ENCODE measurements at regions not wholly inside any gene's neighbourhood (a gene's known extent, or its start where the extent isn't known, plus 50 kb on each side); places are given as distances from the start of the nearest gene placed in this dataset.
"Not testable (repeated sequence)": the region's sequence is repeated elsewhere in the genome, so short reads cannot be mapped to it uniquely, and the experiment has no call there.

- DNase-seq (ENCODE audit: low read depth in 4 of 4, low spot score in 2 of 4) = no peak
Observed at GRCh38 chr2:90209009-90209408, 1517.5 kb downstream of the RPIA start.

GRCh38 chr2:90209806-90210205 is 1518.3 kb downstream of the RPIA start:
- DNase-seq (ENCODE audit: low read depth in 4 of 4, low spot score in 2 of 4) = no peak

DNA sequence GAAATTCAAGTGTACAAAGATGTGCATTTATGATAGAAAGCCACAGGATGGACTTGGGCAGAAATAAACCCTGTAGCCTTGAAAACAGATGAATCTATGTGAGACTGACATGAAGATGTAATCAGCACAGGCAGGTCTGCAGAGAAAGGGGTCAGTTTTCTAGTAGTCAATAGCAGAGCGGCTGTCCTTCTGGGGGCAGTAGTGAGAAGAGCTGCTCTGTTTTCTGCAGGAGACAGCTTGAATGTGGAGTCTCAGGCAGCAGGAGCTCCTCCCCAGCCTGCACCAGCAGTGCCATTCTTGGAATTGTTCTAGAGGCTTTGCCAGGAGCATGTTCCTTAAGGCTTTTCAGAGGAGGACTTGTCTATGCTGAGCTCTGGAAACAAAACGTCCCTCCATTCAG is 1524.4 kb downstream of the RPIA start:
- not testable (repeated sequence) for DNase-seq (ENCODE audit: low read depth in 4 of 4, low spot score in 2 of 4)

GRCh38 chr2:90216801-90217200 is 1525.3 kb downstream of the RPIA start:
- not testable (repeated sequence) for DNase-seq (ENCODE audit: low read depth in 4 of 4, low spot score in 2 of 4)

DNA sequence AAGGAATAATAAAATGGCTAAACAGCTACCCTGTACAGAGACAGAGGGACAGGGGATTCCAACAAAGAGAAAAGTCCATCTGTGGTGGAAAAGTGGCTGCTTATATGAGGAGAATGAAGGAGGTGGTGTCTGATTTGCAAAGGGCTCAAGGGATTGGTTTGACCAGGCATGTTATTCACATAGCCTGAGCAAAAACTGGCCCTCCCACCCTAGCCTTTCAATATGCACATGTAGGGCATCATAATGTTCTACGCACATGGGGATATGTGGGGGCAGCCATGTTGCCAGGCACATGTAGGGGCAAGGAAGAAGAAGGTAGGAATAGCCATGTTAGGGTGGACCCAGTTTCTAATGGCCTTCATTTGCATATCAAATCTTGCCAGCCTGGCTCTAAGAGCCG is 1527.1 kb downstream of the RPIA start:
- DNase-seq (ENCODE audit: low read depth in 4 of 4, low spot score in 2 of 4) = not testable (repeated sequence)

DNA sequence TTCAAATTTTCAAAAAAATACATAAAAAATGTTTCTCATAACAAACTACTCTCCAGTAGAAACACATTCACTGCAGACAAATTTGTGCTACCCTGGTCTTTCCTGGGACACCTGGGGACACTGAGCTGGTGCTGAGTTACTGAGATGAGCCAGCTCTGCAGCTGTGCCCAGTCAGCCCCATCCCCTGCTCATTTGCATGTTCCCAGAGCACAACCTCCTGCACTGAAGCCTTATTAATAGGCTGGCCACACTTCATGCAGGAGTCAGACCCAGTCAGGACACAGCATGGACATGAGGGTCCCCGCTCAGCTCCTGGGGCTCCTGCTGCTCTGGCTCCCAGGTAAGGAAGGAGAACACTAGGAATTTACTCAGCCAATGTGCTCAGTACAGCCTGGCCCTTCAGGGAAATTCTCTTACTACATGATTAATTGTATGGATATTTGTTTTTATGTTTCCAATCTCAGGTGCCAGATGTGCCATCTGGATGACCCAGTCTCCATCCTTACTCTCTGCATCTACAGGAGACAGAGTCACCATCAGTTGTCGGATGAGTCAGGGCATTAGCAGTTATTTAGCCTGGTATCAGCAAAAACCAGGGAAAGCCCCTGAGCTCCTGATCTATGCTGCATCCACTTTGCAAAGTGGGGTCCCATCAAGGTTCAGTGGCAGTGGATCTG is 1529.3 kb downstream of the RPIA start:
- not testable (repeated sequence) for DNase-seq (ENCODE audit: low read depth in 4 of 4, low spot score in 2 of 4)

GRCh38 chr2:90221300-90221651 is 1529.8 kb downstream of the RPIA start:
- no peak for DNase-seq (ENCODE audit: low read depth in 4 of 4, low spot score in 2 of 4)

DNA sequence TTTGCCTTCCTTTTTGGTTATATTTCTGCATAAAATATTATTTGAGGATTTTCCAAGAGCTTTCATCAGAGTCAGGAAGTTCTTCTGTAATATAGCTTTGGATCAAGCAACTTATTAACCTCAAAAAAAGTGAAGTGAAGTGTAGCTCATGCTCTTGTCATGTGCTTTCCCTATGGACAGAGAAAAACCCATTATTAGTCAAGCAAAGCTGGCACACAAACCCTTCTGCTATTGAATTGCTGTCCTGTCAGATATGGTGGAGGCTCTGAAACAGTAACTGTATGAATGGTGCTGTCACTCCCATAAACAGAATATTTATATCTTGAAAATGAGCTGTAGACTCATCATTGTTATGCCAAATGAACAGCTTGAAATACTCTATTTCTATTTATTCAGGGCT is 1533.3 kb downstream of the RPIA start:
- DNase-seq (ENCODE audit: low read depth in 4 of 4, low spot score in 2 of 4) = not testable (repeated sequence)

DNA sequence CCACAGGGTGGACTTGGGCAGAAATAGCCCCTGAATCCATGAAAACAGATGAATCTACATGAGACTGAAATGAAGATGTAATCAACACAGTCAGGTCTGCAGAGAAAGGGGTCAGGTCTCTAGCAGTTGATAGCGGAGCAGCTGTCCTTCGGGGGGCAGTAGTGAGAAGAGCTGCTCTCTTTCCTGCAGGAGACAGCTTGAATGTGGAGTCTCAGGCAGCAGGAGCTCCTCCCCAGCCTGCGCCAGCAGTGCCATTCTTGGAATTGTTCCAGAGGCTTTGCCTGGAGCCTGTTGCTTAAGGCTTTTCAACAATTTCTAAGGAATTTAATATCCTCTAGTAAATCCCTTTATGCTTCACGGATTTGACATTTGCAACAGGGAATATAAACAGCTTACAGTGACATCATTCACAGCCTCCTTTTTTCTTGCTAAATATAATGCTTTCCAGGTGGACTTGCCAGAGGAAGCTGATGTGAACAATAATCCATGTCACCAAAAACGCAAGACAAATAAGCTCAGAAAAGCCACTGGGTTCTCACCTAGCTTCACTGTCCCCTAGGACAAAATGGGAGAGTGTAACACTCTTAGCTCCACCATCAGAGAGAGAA is 1535.1 kb downstream of the RPIA start:
- DNase-seq (ENCODE audit: low read depth in 4 of 4, low spot score in 2 of 4) = not testable (repeated sequence)

DNA sequence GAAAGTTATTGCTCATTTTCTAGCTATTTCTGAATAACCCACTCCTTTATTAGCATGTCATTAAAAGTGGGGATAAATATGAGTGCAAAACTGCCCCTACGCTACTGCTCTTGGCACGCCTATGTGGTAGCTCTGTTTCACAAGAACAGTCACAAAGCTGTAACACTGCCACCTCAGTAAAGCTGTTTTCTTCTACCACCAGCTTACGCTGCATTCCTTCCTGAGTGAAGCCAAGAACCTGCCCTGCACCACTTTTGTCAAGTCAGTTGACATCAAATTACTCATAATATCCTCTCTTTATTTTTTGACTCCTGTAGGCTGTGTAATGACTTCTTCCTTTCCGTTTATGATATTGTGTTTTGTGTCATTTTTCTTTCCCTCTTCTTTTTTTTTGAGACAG is 1539.7 kb downstream of the RPIA start:
- DNase-seq (ENCODE audit: low read depth in 4 of 4, low spot score in 2 of 4) = not testable (repeated sequence)

DNA sequence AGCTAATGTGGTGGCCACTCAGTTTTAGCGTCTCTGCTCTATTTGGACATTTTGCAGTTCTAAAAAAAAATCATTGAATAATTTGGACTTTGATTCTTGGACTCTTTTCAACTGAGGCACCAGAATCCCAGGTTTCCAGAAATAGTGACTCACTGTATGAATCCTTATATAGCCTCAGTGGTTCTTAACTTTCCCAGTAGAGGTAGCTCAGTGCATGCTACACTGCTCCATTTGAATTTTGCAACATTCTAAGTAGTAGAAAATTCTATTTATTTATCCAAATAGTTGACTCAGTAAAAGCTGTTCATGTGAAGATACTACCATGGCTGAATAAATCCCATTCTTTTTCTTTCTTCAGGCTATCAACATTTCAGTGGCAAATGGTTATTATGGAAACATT is 1544.0 kb downstream of the RPIA start:
- not testable (repeated sequence) for DNase-seq (ENCODE audit: low read depth in 4 of 4, low spot score in 2 of 4)

- DNase-seq (ENCODE audit: low read depth in 4 of 4, low spot score in 2 of 4) = not testable (repeated sequence)
Observed at GRCh38 chr2:90237923-90238361, 1546.5 kb downstream of the RPIA start.

GRCh38 chr2:90238505-90239230 is 1547.2 kb downstream of the RPIA start:
- not testable (repeated sequence) for DNase-seq (ENCODE audit: low read depth in 4 of 4, low spot score in 2 of 4)

DNA sequence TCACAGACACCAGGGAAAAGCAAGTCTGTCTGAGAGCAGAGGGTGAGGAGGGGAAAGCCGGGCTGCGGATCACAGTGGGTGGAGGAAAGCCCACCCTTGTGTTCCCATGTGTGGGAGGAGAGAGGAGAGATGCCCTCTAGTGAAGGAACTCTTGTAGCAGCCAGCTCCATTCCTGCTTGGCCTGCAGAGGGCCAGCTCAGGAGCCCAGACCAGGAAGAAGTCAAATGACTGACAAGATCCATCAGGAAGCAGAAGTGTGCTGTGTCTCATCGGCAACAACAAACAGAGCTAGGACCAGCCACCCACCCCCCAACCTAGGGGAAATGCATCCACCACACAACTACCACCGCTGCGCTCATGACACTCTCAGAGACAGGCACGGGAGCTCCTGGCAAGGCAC is 1548.3 kb downstream of the RPIA start:
- DNase-seq (ENCODE audit: low read depth in 4 of 4, low spot score in 2 of 4) = not testable (repeated sequence)

GRCh38 chr2:90244902-90245765 is 1553.7 kb downstream of the RPIA start:
- DNase-seq (ENCODE audit: low read depth in 4 of 4, low spot score in 2 of 4) = not testable (repeated sequence)

DNA sequence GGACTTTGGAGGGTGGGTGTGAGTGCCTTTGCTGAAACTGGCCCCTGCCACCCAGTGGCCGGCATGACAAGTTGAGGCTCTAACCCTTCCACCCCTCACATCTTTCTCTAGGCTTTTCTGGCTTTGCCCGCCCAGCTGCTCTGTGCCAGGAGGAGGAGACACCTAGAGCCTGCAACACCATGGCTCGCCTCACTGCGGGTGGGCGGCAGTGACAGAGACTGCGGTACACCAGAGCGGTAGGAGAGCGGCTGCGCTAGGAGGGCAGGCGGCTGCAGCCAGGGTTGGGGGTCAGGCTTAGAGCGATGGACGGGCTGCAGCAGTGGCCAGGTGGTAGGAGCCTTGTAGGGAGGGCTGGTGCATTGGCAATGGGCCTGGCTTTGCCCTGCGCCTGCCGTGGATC is 1556.9 kb downstream of the RPIA start:
- DNase-seq (ENCODE audit: low read depth in 4 of 4, low spot score in 2 of 4) = not testable (repeated sequence)

GRCh38 chr2:90250350-90250749 is 1558.9 kb downstream of the RPIA start:
- not testable (repeated sequence) for DNase-seq (ENCODE audit: low read depth in 4 of 4, low spot score in 2 of 4)

DNA sequence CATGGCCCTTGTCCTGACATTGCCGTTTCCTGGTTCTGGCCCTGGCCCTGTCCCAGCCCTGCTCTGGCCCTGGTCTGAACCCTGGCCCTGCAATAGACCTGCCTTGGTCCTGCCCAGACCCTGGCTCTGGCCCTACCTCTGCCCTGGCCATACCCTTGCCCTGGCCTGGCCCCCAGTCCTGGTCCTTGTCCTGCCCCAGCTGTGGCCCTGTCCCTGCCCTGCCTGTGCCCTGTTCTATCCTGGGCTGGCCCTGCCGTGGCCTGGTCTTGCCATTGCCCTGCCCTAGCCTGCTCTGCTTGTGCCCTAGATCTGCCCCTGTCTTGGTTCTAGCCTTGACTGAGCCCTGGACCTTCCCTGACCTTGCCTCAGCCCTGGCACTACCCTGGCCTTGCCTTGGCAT is 1560.1 kb downstream of the RPIA start:
- not testable (repeated sequence) for DNase-seq (ENCODE audit: low read depth in 4 of 4, low spot score in 2 of 4)

- not testable (repeated sequence) for DNase-seq (ENCODE audit: low read depth in 4 of 4, low spot score in 2 of 4)
Observed at GRCh38 chr2:90253306-90253705, 1561.8 kb downstream of the RPIA start.

- not testable (repeated sequence) for DNase-seq (ENCODE audit: low read depth in 4 of 4, low spot score in 2 of 4)
Observed at GRCh38 chr2:90266888-90267287, 1575.4 kb downstream of the RPIA start.

DNA sequence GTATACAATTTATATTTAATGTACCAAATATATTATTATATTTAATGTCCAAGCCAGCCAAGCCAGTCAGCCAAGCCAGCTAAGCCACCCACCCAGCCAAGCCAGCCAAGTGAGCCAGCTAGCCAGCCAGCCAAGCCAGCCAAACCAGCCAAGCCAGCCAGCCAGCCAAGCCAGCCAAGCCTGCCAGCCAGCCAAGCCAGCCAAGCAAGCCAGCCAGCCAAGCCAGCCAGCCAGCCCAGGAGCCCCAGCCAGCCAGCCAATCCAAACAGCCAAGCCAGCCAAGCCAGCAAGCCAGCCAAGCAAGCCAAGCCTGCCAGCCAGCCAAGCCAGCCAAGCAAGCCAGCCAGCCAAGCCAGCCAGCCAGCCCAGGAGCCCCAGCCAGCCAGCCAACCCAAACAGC is 1596.3 kb downstream of the RPIA start:
- not testable (repeated sequence) for DNase-seq (ENCODE audit: low read depth in 4 of 4, low spot score in 2 of 4)

Data from left renal cortex interstitium (tissue), 4 donors.